K562 (cell line): ENCODE measurements at regions not wholly inside any gene's neighbourhood (a gene's known extent, or its start where the extent isn't known, plus 50 kb on each side); places are given as distances from the start of the nearest gene placed in this dataset.

Experiments used
- HMBOX1 ChIP-seq: sonication (generic); IDR thresholded peaks from 2 replicates; pipeline ENCODE4 v1.6.1; 2016
- SMAD1 ChIP-seq: fragments of 150-350 bp; IDR thresholded peaks from 2 replicates; pipeline ENCODE4 v1.6.1; 2014; ENCODE audit warnings: low read length, low read depth; ENCODE audit not compliant: partially characterized antibody
- SRSF9 ChIP-seq: fragments of 200-400 bp; formaldehyde crosslinking; IDR thresholded peaks from 2 replicates; pipeline ENCODE4 v1.6.1; 2017; ENCODE audit warnings: low read depth, low read length, borderline replicate concordance
- ZNF12 ChIP-seq: sonication (generic); formaldehyde crosslinking; IDR thresholded peaks from 2 replicates; pipeline ENCODE4 v1.4.0; 2020; ENCODE audit warnings: mild to moderate bottlenecking, missing genetic modification reagents
- TF ChIP-seq, protein P1 (sequence below): sonication (generic); formaldehyde crosslinking; IDR thresholded peaks from 2 replicates; pipeline ENCODE4 v1.8.1; 2023; ENCODE audit warnings: mild to moderate bottlenecking, missing genetic modification reagents
- TF ChIP-seq, protein P2 (sequence below), 2 experiments: fragments of 450-650 bp; IDR thresholded peaks; 2 replicates each; pipeline ENCODE4 v1.6.1; 2016; ENCODE audit warnings: mild to moderate bottlenecking in 2 of 2, borderline replicate concordance in 1 of 2, low read depth in 1 of 2, moderate library complexity in 1 of 2

- TF ChIP-seq, protein P1, sequence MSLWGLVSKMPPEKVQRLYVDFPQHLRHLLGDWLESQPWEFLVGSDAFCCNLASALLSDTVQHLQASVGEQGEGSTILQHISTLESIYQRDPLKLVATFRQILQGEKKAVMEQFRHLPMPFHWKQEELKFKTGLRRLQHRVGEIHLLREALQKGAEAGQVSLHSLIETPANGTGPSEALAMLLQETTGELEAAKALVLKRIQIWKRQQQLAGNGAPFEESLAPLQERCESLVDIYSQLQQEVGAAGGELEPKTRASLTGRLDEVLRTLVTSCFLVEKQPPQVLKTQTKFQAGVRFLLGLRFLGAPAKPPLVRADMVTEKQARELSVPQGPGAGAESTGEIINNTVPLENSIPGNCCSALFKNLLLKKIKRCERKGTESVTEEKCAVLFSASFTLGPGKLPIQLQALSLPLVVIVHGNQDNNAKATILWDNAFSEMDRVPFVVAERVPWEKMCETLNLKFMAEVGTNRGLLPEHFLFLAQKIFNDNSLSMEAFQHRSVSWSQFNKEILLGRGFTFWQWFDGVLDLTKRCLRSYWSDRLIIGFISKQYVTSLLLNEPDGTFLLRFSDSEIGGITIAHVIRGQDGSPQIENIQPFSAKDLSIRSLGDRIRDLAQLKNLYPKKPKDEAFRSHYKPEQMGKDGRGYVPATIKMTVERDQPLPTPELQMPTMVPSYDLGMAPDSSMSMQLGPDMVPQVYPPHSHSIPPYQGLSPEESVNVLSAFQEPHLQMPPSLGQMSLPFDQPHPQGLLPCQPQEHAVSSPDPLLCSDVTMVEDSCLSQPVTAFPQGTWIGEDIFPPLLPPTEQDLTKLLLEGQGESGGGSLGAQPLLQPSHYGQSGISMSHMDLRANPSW (CRISPR knock-in tag): no peak
- TF ChIP-seq ZNF12 (CRISPR knock-in tag): no peak
- TF ChIP-seq, protein P2, sequence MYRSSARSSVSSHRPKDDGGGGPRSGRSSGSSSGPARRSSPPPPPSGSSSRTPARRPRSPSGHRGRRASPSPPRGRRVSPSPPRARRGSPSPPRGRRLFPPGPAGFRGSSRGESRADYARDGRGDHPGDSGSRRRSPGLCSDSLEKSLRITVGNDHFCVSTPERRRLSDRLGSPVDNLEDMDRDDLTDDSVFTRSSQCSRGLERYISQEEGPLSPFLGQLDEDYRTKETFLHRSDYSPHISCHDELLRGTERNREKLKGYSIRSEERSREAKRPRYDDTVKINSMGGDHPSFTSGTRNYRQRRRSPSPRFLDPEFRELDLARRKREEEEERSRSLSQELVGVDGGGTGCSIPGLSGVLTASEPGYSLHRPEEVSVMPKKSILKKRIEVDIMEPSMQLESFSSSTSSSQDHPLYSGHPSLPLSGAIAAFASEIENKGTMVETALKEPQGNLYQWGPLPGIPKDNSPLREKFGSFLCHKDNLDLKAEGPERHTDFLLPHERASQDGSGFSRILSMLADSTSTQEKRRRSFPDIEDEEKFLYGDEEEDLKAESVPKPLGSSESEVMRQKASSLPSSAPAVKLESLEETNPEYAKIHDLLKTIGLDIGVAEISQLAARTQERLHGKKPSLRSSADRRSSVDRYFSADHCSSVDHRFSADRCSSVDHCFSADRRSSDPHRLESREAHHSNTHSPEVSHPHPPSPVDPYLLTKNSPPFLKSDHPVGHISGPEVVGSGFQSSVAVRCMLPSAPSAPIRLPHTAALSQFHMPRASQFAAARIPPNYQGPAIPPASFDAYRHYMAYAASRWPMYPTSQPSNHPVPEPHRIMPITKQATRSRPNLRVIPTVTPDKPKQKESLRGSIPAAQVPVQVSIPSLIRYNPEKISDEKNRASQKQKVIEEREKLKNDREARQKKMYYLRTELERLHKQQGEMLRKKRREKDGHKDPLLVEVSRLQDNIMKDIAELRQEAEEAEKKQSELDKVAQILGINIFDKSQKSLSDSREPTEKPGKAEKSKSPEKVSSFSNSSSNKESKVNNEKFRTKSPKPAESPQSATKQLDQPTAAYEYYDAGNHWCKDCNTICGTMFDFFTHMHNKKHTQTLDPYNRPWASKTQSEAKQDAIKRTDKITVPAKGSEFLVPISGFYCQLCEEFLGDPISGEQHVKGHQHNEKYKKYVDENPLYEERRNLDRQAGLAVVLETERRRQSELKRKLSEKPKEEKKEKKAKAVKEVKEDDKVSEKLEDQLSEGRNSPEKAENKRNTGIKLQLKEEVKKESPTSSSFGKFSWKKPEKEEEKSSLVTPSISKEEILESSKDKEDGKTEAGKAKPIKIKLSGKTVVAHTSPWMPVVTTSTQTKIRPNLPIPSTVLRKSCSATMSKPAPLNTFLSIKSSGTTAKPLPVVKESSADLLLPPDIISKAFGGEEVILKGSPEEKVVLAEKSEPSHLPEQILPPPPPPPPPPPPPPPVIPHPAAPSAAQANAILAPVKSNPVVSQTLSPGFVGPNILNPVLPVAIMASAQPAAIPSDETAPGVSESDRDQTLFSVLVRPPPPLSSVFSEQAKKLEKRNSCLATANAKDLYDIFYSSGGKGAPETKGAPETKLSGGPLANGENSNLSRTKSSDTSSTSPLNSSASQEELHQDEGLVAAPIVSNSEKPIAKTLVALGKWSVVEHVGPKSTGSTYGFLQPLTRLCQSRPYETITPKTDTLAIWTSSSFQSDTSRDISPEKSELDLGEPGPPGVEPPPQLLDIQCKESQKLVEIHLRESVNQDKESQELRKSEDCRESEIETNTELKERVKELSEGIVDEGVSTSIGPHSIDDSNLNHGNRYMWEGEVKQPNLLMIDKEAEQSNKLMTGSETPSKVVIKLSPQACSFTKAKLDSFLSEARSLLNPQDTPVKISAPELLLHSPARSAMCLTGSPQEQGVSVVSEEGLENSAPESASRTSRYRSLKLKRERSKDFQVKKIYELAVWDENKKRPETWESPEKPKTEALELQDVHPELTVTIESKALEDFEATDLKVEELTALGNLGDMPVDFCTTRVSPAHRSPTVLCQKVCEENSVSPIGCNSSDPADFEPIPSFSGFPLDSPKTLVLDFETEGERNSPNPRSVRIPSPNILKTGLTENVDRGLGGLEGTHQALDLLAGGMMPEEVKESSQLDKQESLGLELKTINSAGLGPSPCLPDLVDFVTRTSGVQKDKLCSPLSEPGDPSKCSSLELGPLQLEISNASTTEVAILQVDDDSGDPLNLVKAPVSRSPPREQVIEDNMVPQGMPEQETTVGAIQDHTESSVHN (IDR thresholded peaks at IDR 0.05; ENCODE audit: borderline replicate concordance in 1 of 2, low read depth in 1 of 2): no peak
- no peak for TF ChIP-seq SMAD1
- no peak for TF ChIP-seq HMBOX1
- TF ChIP-seq SRSF9: no peak
Measured at GRCh38 chr11:29937526-29937925, 79.3 kb downstream of the KCNA4 start (continued).
